ENCODE measurements at regions not wholly inside any gene's neighbourhood (a gene's known extent, or its start where the extent isn't known, plus 50 kb on each side); places are given as distances from the start of the nearest gene placed in this dataset.

DNA sequence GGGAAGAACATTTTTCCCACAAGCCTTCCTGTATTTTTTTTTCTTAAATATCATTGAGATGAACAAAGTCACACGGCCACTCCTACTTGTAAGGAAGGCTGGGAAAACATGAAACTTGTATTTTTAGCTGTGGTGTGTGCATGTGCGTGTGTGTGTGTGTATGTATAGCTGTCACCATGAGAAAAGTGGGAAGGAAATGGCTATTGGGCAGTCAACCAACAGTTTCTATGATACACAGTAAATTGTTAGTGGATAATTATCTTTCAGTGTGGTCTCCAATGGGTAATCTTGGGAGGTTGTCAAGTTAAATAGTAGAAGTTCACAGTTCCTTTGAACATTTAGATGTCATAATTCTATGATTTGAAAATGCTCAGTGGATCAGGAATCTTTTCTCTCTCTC lies 132.7 kb upstream of the USP24 start:
- no peak overlapping the region for H3K27ac ChIP-seq
- H3K36me3 ChIP-seq = no peaks in the 10 kb centered on the region
- H3K27me3 ChIP-seq = no peaks in the 10 kb centered on the region
- 52 to 62% methylated on average over 2 of the region's 2 CpGs for WGBS, 2 donors (ENCODE audit: low coverage in 1 of 2)
- H3K4me3 ChIP-seq = no peak overlapping the region
- TF ChIP-seq POLR2AphosphoS5 (IDR thresholded peaks at IDR 0.05) = no peak
- TF ChIP-seq POLR2A (IDR thresholded peaks at IDR 0.05) = no peak
- no peak for TF ChIP-seq EP300 (IDR thresholded peaks at IDR 0.05; ENCODE audit: low read depth)
- TF ChIP-seq, protein P1, sequence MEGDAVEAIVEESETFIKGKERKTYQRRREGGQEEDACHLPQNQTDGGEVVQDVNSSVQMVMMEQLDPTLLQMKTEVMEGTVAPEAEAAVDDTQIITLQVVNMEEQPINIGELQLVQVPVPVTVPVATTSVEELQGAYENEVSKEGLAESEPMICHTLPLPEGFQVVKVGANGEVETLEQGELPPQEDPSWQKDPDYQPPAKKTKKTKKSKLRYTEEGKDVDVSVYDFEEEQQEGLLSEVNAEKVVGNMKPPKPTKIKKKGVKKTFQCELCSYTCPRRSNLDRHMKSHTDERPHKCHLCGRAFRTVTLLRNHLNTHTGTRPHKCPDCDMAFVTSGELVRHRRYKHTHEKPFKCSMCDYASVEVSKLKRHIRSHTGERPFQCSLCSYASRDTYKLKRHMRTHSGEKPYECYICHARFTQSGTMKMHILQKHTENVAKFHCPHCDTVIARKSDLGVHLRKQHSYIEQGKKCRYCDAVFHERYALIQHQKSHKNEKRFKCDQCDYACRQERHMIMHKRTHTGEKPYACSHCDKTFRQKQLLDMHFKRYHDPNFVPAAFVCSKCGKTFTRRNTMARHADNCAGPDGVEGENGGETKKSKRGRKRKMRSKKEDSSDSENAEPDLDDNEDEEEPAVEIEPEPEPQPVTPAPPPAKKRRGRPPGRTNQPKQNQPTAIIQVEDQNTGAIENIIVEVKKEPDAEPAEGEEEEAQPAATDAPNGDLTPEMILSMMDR (IDR thresholded peaks at IDR 0.05) = no peak
- in situ Hi-C loops (cut with MboI; ENCODE audit: low pct_ligation_motif_present in 1 of 4, low pct_unique_long_range_greater_than_20kb in 1 of 4, low sequenced_read_pairs in 3 of 4) (no loop called here), intact Hi-C loops (cut with DNase I; ENCODE audit: low total_unique reads) (no loop called here)
- H3K9me3 ChIP-seq = no peaks in the 10 kb centered on the region
- DNase-seq = no peak
- no peaks in the 10 kb centered on the region for H3K4me1 ChIP-seq

- 76 to 89% methylated on average over 2 of the region's 2 CpGs for WGBS, 2 donors (ENCODE audit: low coverage in 1 of 2)
- no peaks in the 10 kb centered on the region for H3K4me1 ChIP-seq
- no peak overlapping the region for H3K27ac ChIP-seq
- no peaks in the 10 kb centered on the region for H3K9me3 ChIP-seq
- no peaks in the 10 kb centered on the region for H3K27me3 ChIP-seq
- no peak overlapping the region for H3K4me3 ChIP-seq
- H3K36me3 ChIP-seq = no peaks in the 10 kb centered on the region
- no peak for DNase-seq
- TF ChIP-seq, protein P1 (IDR thresholded peaks at IDR 0.05) = no peak
- no peak for TF ChIP-seq POLR2AphosphoS5 (IDR thresholded peaks at IDR 0.05)
- TF ChIP-seq POLR2A (IDR thresholded peaks at IDR 0.05) = no peak
- no peak for TF ChIP-seq EP300 (IDR thresholded peaks at IDR 0.05; ENCODE audit: low read depth)
- in situ Hi-C loops (cut with MboI; ENCODE audit: low pct_ligation_motif_present in 1 of 4, low pct_unique_long_range_greater_than_20kb in 1 of 4, low sequenced_read_pairs in 3 of 4) = no loop called here
- intact Hi-C loops (cut with DNase I; ENCODE audit: low total_unique reads) = no loop called here
Measured at GRCh38 chr1:55347041-55347440, 131.9 kb upstream of the USP24 start.

- TF ChIP-seq, protein P1 (IDR thresholded peaks at IDR 0.05) = no peak
Measured at GRCh38 chr1:55346586-55346985, 131.4 kb upstream of the USP24 start.

DNA sequence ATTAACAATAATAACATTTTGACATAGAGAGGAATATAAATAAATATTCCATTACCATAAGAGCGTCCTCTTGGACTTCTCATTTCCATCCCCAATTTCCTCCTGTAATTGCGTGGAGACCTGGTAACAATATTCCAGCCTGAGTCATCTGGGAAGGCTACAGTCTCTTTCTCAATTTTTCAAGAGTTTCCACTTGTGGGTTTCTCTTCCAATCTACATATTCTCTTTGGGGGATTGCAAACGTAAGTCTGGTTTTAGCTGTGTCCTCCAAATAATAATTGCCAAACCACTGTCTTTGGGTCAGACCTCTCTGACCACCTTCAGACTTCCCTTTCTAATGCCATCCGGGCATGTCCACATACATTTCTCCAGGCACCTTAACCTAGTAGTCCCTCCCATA lies 124.5 kb upstream of the USP24 start:
- DNase-seq = no peak
- Histone ChIP-seq H3K9me3 (no peaks in the 10 kb centered on the region), H3K36me3 (no peaks in the 10 kb centered on the region), H3K27ac (no peak overlapping the region), H3K4me1 (no peaks in the 10 kb centered on the region), H3K4me3 (no peak overlapping the region), H3K27me3 (no peaks in the 10 kb centered on the region)
- intact Hi-C loops (cut with DNase I; ENCODE audit: low total_unique reads) = no loop called here
- in situ Hi-C loops (cut with MboI; ENCODE audit: low pct_ligation_motif_present in 1 of 4, low pct_unique_long_range_greater_than_20kb in 1 of 4, low sequenced_read_pairs in 3 of 4) = no loop called here
- 84 to 88% methylated on average over 4 of the region's 4 CpGs for WGBS, 2 donors (ENCODE audit: low coverage in 1 of 2)
- TF ChIP-seq POLR2A (IDR thresholded peaks at IDR 0.05) = no peak

More at GRCh38 chr1:55346586-55346985, 131.4 kb upstream of the USP24 start:
- Histone ChIP-seq H3K4me1 (no peaks in the 10 kb centered on the region), H3K4me3 (no peak overlapping the region), H3K27ac (no peak overlapping the region), H3K9me3 (no peaks in the 10 kb centered on the region), H3K27me3 (no peaks in the 10 kb centered on the region), H3K36me3 (no peaks in the 10 kb centered on the region)
- no peak for DNase-seq
- in situ Hi-C loops (cut with MboI; ENCODE audit: low pct_ligation_motif_present in 1 of 4, low pct_unique_long_range_greater_than_20kb in 1 of 4, low sequenced_read_pairs in 3 of 4) (no loop called here), intact Hi-C loops (cut with DNase I; ENCODE audit: low total_unique reads) (no loop called here)
- 91 to 93% methylated on average over 1 of the region's 1 CpG for WGBS, 2 donors (ENCODE audit: low coverage in 1 of 2)

GRCh38 chr1:55338448-55338820 lies 123.3 kb upstream of the USP24 start:
- Histone ChIP-seq H3K36me3 (no peaks in the 10 kb centered on the region), H3K27ac (no peak overlapping the region), H3K9me3 (no peaks in the 10 kb centered on the region), H3K4me3 (no peak overlapping the region), H3K4me1 (no peaks in the 10 kb centered on the region), H3K27me3 (no peaks in the 10 kb centered on the region)
- WGBS, 2 donors (ENCODE audit: low coverage in 1 of 2) = 57% methylated on average over 3 of the region's 3 CpGs; no CpG with 5 or more reads in 1 of the 2 donors
- intact Hi-C loops (cut with DNase I; ENCODE audit: low total_unique reads) = no loop called here
- DNase-seq = no peak
- no peak for TF ChIP-seq POLR2AphosphoS5 (IDR thresholded peaks at IDR 0.05)
- TF ChIP-seq, protein P1 (IDR thresholded peaks at IDR 0.05) = no peak
- in situ Hi-C loops (cut with MboI; ENCODE audit: low pct_ligation_motif_present in 1 of 4, low pct_unique_long_range_greater_than_20kb in 1 of 4, low sequenced_read_pairs in 3 of 4) = no loop called here
